GM12878 (cell line): ENCODE measurements at regions not wholly inside any gene's neighbourhood (a gene's known extent, or its start where the extent isn't known, plus 50 kb on each side); places are given as distances from the start of the nearest gene placed in this dataset.

Experiments used
- ATAC-seq: fragments of 200-7000 bp; cut with Tn5 transposase; 3 replicates; pipeline ENCODE4 v1.9.1; 2020; ENCODE audit warnings: mild to moderate bottlenecking, moderate library complexity
- BruUV-seq: library from RNA; stranded (reverse); fragments of 400-500 nt; replicated peaks from 2 replicates; lab custom pipeline; 2021; lab: Mats Ljungman, UMichigan
- CTCF ChIA-PET: fragments of 300-600 bp; sonication (Branson Sonifier 250); formaldehyde crosslinking; extraction: SDS; loops from one replicate; lab custom pipeline; 2021; ENCODE audit warnings: inconsistent platforms; lab: Yijun Ruan, JAX
- POLR2A ChIA-PET: fragments of 350-600 bp; formaldehyde crosslinking; extraction: SDS; loops from one replicate; lab custom pipeline; 2021; ENCODE audit warnings: inconsistent platforms; lab: Charles Lee
- RAD21 ChIA-PET: fragments of 300-600 bp; sonication (Branson Sonifier 250); formaldehyde crosslinking; loops from one replicate; lab custom pipeline; 2023; ENCODE audit warnings: antibody characterized with exemption; ENCODE audit not compliant: unreplicated experiment; lab: Charles Lee
- SMC1A ChIA-PET: fragments of 300-600 bp; sonication (Branson Sonifier 250); formaldehyde crosslinking; loops from one replicate; lab custom pipeline; 2023; ENCODE audit not compliant: unreplicated experiment, uncharacterized antibody; lab: Charles Lee
- DNase-seq: peaks from one replicate; pipeline ENCODE4 v3.0.0-alpha.2; 2011; ENCODE audit warnings: low read depth, low spot score
- FAIRE-seq: peaks from 3 replicates; lab custom pipeline; 2011; peaks lifted over from hg19 to GRCh38; lab: Jason Lieb, UNC
- H2AFZ ChIP-seq: 2 replicates; pipeline ENCODE4 v1.6.0; 2011; ENCODE audit warnings: low read depth, low read length, control low read depth; ENCODE audit not compliant: control insufficient read depth
- H3K27ac ChIP-seq: 2 replicates; pipeline ENCODE4 v1.5.1; 2011; ENCODE audit warnings: control low read depth; ENCODE audit not compliant: control insufficient read depth, insufficient read depth
- H3K27me3 ChIP-seq, 2 experiments: replicated peaks in 1 of 2; 2 replicates each; pipeline versions ENCODE4 v1.6.0 to v1.6.1; 2011; ENCODE audit warnings: low read length in 1 of 2; ENCODE audit not compliant: control insufficient read depth in 2 of 2, insufficient read depth in 2 of 2
- H3K36me3 ChIP-seq, 2 experiments: 2 replicates each; pipeline ENCODE4 v1.5.1; 2011; ENCODE audit warnings: low read length in 1 of 2; ENCODE audit not compliant: control insufficient read depth in 2 of 2, insufficient read depth in 2 of 2
- H3K4me1 ChIP-seq: 2 replicates; pipeline ENCODE4 v1.6.1; 2011; ENCODE audit warnings: mild to moderate bottlenecking, low read length, moderate library complexity, mixed read lengths; ENCODE audit not compliant: control insufficient read depth, insufficient read depth
- H3K4me2 ChIP-seq: 2 replicates; pipeline ENCODE4 v1.6.0; 2011; ENCODE audit warnings: control low read depth; ENCODE audit not compliant: control insufficient read depth, insufficient read depth
- H3K4me3 ChIP-seq: fragments of 200-600 bp; sonication (generic); 2 replicates; pipeline ENCODE4 v1.5.1; 2016
- H3K79me2 ChIP-seq: 2 replicates; pipeline ENCODE4 v1.6.0; 2011; ENCODE audit warnings: low read length; ENCODE audit not compliant: control insufficient read depth, insufficient read depth
- H3K9ac ChIP-seq: 2 replicates; pipeline ENCODE4 v1.8.0; 2011; ENCODE audit warnings: low read length, control low read depth, mixed read lengths; ENCODE audit not compliant: control insufficient read depth, insufficient read depth
- H3K9me3 ChIP-seq: replicated peaks from 3 replicates; pipeline ENCODE4 v1.5.1; 2011; ENCODE audit warnings: mild to moderate bottlenecking, low read length; ENCODE audit not compliant: control insufficient read depth, insufficient read depth
- H4K20me1 ChIP-seq: 2 replicates; pipeline ENCODE4 v1.6.0; 2011; ENCODE audit not compliant: control insufficient read depth, insufficient read depth
- ATF7 ChIP-seq: fragments of 450-650 bp; IDR thresholded peaks from 2 replicates; pipeline ENCODE4 v1.6.1; 2016; ENCODE audit warnings: low read depth, mild to moderate bottlenecking
- CEBPB ChIP-seq, 2 experiments: fragments of 150-350 bp in 1 of 2; IDR thresholded peaks; 2 replicates each; pipeline ENCODE4 v1.6.1; 2012 to 2014; ENCODE audit warnings: low read depth in 2 of 2, low read length in 2 of 2, borderline replicate concordance in 1 of 2, inconsistent platforms in 1 of 2
- CHD2 ChIP-seq: IDR thresholded peaks from 2 replicates; pipeline ENCODE4 v1.6.1; 2011; ENCODE audit warnings: low read depth, low read length, improper control_type of control experiment, borderline replicate concordance
- ETV6 ChIP-seq, 2 experiments: fragments of 450-650 bp in 1 of 2; IDR thresholded peaks in 1 of 2; conservative IDR thresholded peaks in 1 of 2; 2 replicates each; pipeline ENCODE4 v1.6.1; 2014; ENCODE audit warnings: antibody characterized with exemption in 1 of 2, borderline replicate concordance in 1 of 2, low read depth in 1 of 2, mild to moderate bottlenecking in 1 of 2, moderate library complexity in 1 of 2
- HDGF ChIP-seq: fragments of 450-650 bp; IDR thresholded peaks from 2 replicates; pipeline ENCODE4 v1.6.1; 2016; ENCODE audit warnings: antibody characterized with exemption
- IRF4 ChIP-seq: IDR thresholded peaks from 2 replicates; pipeline ENCODE4 v1.6.1; 2011; ENCODE audit warnings: low read depth, low read length
- IRF5 ChIP-seq: fragments of 450-650 bp; IDR thresholded peaks from 2 replicates; pipeline ENCODE4 v1.6.1; 2017; ENCODE audit warnings: borderline replicate concordance
- MTA2 ChIP-seq: fragments of 450-650 bp; IDR thresholded peaks from 2 replicates; pipeline ENCODE4 v1.6.1; 2016; ENCODE audit warnings: low read depth, mild to moderate bottlenecking, moderate library complexity
- MXI1 ChIP-seq: fragments of 150-350 bp; IDR thresholded peaks from 2 replicates; pipeline ENCODE4 v1.6.1; 2011; ENCODE audit warnings: low read depth, mild to moderate bottlenecking, inconsistent platforms, low read length, improper control_type of control experiment
- NFIC ChIP-seq: IDR thresholded peaks from 2 replicates; pipeline ENCODE4 v1.6.1; 2012; ENCODE audit warnings: low read depth, mild to moderate bottlenecking, inconsistent platforms, low read length, moderate library complexity
- NKRF ChIP-seq: fragments of 450-650 bp; conservative IDR thresholded peaks from 2 replicates; pipeline ENCODE4 v1.6.1; 2017; ENCODE audit warnings: mild to moderate bottlenecking, moderate library complexity
- NRF1 ChIP-seq: conservative IDR thresholded peaks from 2 replicates; pipeline ENCODE4 v1.6.1; 2011; ENCODE audit warnings: mild to moderate bottlenecking, low read depth, low read length, improper control_type of control experiment
- POLR2AphosphoS2 ChIP-seq: IDR thresholded peaks from 2 replicates; pipeline ENCODE4 v1.6.1; 2011; ENCODE audit warnings: low read depth, mild to moderate bottlenecking, low read length, improper control_type of control experiment, moderate library complexity
- SMAD1 ChIP-seq: fragments of 450-650 bp; IDR thresholded peaks from 2 replicates; pipeline ENCODE4 v1.6.1; 2018; ENCODE audit warnings: mild to moderate bottlenecking, low read depth; ENCODE audit not compliant: partially characterized antibody
- TBL1XR1 ChIP-seq: IDR thresholded peaks from 2 replicates; pipeline ENCODE4 v1.6.1; 2012; ENCODE audit warnings: low read depth, low read length, improper control_type of control experiment
- WGBS: methylation state at CpG from one replicate; pipeline ENCODE4 v1.1.6; 2016; ENCODE audit warnings: low lambda C conversion rate; ENCODE audit not compliant: insufficient replicate concordance, insufficient coverage; ENCODE audit errors: missing lambda C conversion rate; 5-methylcytosine and 5-hydroxymethylcytosine counted together
- in situ Hi-C: fragments of 300-500 bp; cut with MboI; formaldehyde crosslinking; loops from 9 replicates; pipeline ENCODE4 v1.14.3; 2018; ENCODE audit warnings: mixed read lengths
- intact Hi-C: fragments of 100-400 bp; cut with micrococcal nuclease; formaldehyde crosslinking; loops from one replicate; pipeline ENCODE4 v1.14.2; 2022; ENCODE audit not compliant: unreplicated experiment

- Histone ChIP-seq H3K36me3 (no peaks in the 10 kb centered on the region), H3K27me3 (peaks cover 0 to 6% of the 10 kb centered on the region in 2 experiments; a peak in 1 of 4 replicates), H2AFZ (no peak overlapping the region), H3K4me2 (no peak overlapping the region), H3K4me3 (no peak overlapping the region), H3K79me2 (no peaks in the 10 kb centered on the region), H4K20me1 (no peaks in the 10 kb centered on the region), H3K27ac (no peak overlapping the region), H3K9ac (no peak overlapping the region), H3K4me1 (no peaks in the 10 kb centered on the region), H3K9me3 (no peaks in the 10 kb centered on the region)
- BruUV-seq: no TSS peak
- in situ Hi-C loops: no loop called here
- RAD21 ChIA-PET: no interaction called here
- SMC1A ChIA-PET: no interaction called here
- POLR2A ChIA-PET: no interaction called here
- CTCF ChIA-PET: interaction anchor here (1.3 kb wide), 1 partner anchor 67 kb away, joined by 4 read pairs; no protein-coding TSS in a partner anchor
- 13% methylated on average over 3 of the region's 3 CpGs for WGBS
- no peak for DNase-seq
- TF ChIP-seq NFIC (no peak), IRF5 (no peak), CEBPB (IDR thresholded peaks at IDR 0.05; ENCODE audit: borderline replicate concordance in 1 of 2, low read depth in 2 of 2, low read length in 2 of 2) (no peak), ATF7 (no peak)
- ATAC-seq: no peak
- FAIRE-seq: no peak
- intact Hi-C loops: loop anchor here (2.0 kb wide), 1 partner anchor 123 kb away; no protein-coding TSS in a partner anchor
Observed at GRCh38 chr2:204051984-204052556, 115.5 kb downstream of the ICOS start.

- no peak overlapping the region for H3K27ac ChIP-seq
- intact Hi-C loops: no loop called here
- H2AFZ ChIP-seq: no peak overlapping the region
- no peak for TF ChIP-seq NRF1
- TF ChIP-seq HDGF: no peak
- TF ChIP-seq POLR2AphosphoS2: no peak
- no peak for TF ChIP-seq ETV6 (conservative IDR thresholded peaks at IDR 0.05 in 1 of 2, IDR thresholded peaks at IDR 0.05 in 1 of 2; ENCODE audit: borderline replicate concordance in 1 of 2, low read depth in 1 of 2)
- no peak for TF ChIP-seq CHD2
- TF ChIP-seq TBL1XR1: no peak
- no peak for TF ChIP-seq IRF4
- no peak for TF ChIP-seq MXI1
- no peak for TF ChIP-seq NKRF
- no peak for TF ChIP-seq SMAD1
- TF ChIP-seq MTA2: no peak
Observed at GRCh38 chr2:204059016-204059415, 122.5 kb downstream of the ICOS start.

More at GRCh38 chr2:204059016-204059415, 122.5 kb downstream of the ICOS start:
- Histone ChIP-seq H3K36me3 (no peaks in the 10 kb centered on the region), H3K4me2 (no peak overlapping the region), H3K4me3 (no peak overlapping the region), H3K27me3 (peaks cover 0 to 1% of the 10 kb centered on the region in 2 experiments; a peak in 1 of 4 replicates), H3K9me3 (no peaks in the 10 kb centered on the region), H3K9ac (no peak overlapping the region), H3K4me1 (no peaks in the 10 kb centered on the region), H4K20me1 (no peaks in the 10 kb centered on the region), H3K79me2 (no peaks in the 10 kb centered on the region)
- SMC1A ChIA-PET: interaction anchor here (0.9 kb wide), 1 partner anchor 25 kb away, joined by 4 read pairs; no protein-coding TSS in a partner anchor
- 38% methylated on average over 5 of the region's 5 CpGs for WGBS
- RAD21 ChIA-PET: no interaction called here
- in situ Hi-C loops: no loop called here
- no TSS peak for BruUV-seq
- no peak for DNase-seq
- POLR2A ChIA-PET: no interaction called here
- ATAC-seq: no peak
- CTCF ChIA-PET: no interaction called here
- FAIRE-seq: no peak
